NK-92 treated with Interleukin-12 subunit alpha and Interleukin-12 subunit beta, amount 100 ng/mL, for 24 hours (cell line): ENCODE measurements at regions not wholly inside any gene's neighbourhood (a gene's known extent, or its start where the extent isn't known, plus 50 kb on each side); places are given as distances from the start of the nearest gene placed in this dataset.
"Not testable (repeated sequence)": the region's sequence is repeated elsewhere in the genome, so short reads cannot be mapped to it uniquely, and the experiment has no call there.

Experiments
- DNase-seq: peaks from one replicate; lab custom pipeline; 2025; lab: John Stamatoyannopoulos, UW

GRCh38 chr16:88320947-88321634, 61.7 kb upstream of the ZNF469 start:
- no peak for DNase-seq

- no peak for DNase-seq
Measured at GRCh38 chr16:88321635-88322499, 60.9 kb upstream of the ZNF469 start.

- DNase-seq = no peak
Measured at GRCh38 chr16:88322500-88322970, 60.2 kb upstream of the ZNF469 start.

- no peak for DNase-seq
Measured at GRCh38 chr16:88323041-88323440, 59.7 kb upstream of the ZNF469 start.

GRCh38 chr16:88323546-88324330, 59.0 kb upstream of the ZNF469 start:
- no peak for DNase-seq

- DNase-seq = no peak
Measured at GRCh38 chr16:88325087-88325750, 57.5 kb upstream of the ZNF469 start.

GRCh38 chr16:88325976-88326375, 56.8 kb upstream of the ZNF469 start:
- DNase-seq = no peak

- DNase-seq = no peak
Measured at GRCh38 chr16:88326611-88327485, 55.9 kb upstream of the ZNF469 start.

GRCh38 chr16:88327561-88328312, 55.0 kb upstream of the ZNF469 start:
- no peak for DNase-seq

GRCh38 chr16:88328313-88328980, 54.3 kb upstream of the ZNF469 start:
- no peak for DNase-seq

- no peak for DNase-seq
Measured at GRCh38 chr16:88329726-88330700, 52.7 kb upstream of the ZNF469 start.

GRCh38 chr16:88330971-88331890, 51.5 kb upstream of the ZNF469 start:
- no peak for DNase-seq

- no peak for DNase-seq
Measured at GRCh38 chr16:88331989-88332920, 50.5 kb upstream of the ZNF469 start.

GRCh38 chr16:88332921-88333825, 49.6 kb upstream of the ZNF469 start:
- not testable (repeated sequence) for DNase-seq
